K562 (cell line): ENCODE measurements at regions not wholly inside any gene's neighbourhood (a gene's known extent, or its start where the extent isn't known, plus 50 kb on each side); places are given as distances from the start of the nearest gene placed in this dataset.
A peak's percentile ranks its signal among the peaks of the same experiment; 100 is the strongest.

ENCODE experiments used
- BMI1 ChIP-seq: fragments of 150-350 bp; IDR thresholded peaks from 2 replicates; pipeline ENCODE4 v1.6.1; 2014; ENCODE audit warnings: low read length
- CBFB ChIP-seq: sonication (generic); formaldehyde crosslinking; IDR thresholded peaks from 2 replicates; pipeline ENCODE4 v1.4.0; 2020; ENCODE audit warnings: mild to moderate bottlenecking, missing genetic modification reagents
- CHD2 ChIP-seq: IDR thresholded peaks from 2 replicates; pipeline ENCODE4 v1.6.1; 2011; ENCODE audit warnings: low read depth, low read length
- CREBBP ChIP-seq: IDR thresholded peaks from one replicate; pipeline ENCODE4 v1.6.1; 2012; ENCODE audit warnings: low read depth, mild to moderate bottlenecking, control low read depth, inconsistent platforms, low read length
- HDAC2 ChIP-seq: fragments of 450-650 bp; IDR thresholded peaks from 2 replicates; pipeline ENCODE4 v1.6.1; 2016; ENCODE audit warnings: mild to moderate bottlenecking
- ILK ChIP-seq: fragments of 450-650 bp; IDR thresholded peaks from 2 replicates; pipeline ENCODE4 v1.6.1; 2016; ENCODE audit warnings: missing genetic modification characterization, low read depth, mild to moderate bottlenecking, missing compliant biosample characterization, moderate library complexity, borderline replicate concordance
- MTF1 ChIP-seq: fragments of 250-450 bp; sonication (Bioruptor Pico); IDR thresholded peaks from 2 replicates; pipeline ENCODE4 v1.9.0; 2021; ENCODE audit warnings: moderate library complexity, mild to moderate bottlenecking, inconsistent platforms, borderline replicate concordance
- PHF20 ChIP-seq: fragments of 450-650 bp; IDR thresholded peaks from 2 replicates; pipeline ENCODE4 v1.6.1; 2018; ENCODE audit not compliant: partially characterized antibody
- PML ChIP-seq: IDR thresholded peaks from 2 replicates; pipeline ENCODE4 v1.6.1; 2012; ENCODE audit warnings: low read length, inconsistent platforms
- POLR2G ChIP-seq: fragments of 200-400 bp; formaldehyde crosslinking; IDR thresholded peaks from 2 replicates; pipeline ENCODE4 v1.6.1; 2017; ENCODE audit warnings: low read depth, mild to moderate bottlenecking, antibody characterized with exemption, low read length, moderate library complexity
- ZNF57 ChIP-seq: fragments of 450-650 bp; formaldehyde crosslinking; IDR thresholded peaks from 2 replicates; pipeline ENCODE4 v1.4.0; 2020; ENCODE audit warnings: mild to moderate bottlenecking, moderate library complexity
- ZNF699 ChIP-seq: fragments of 250-450 bp; sonication (Bioruptor Pico); IDR thresholded peaks from 2 replicates; pipeline ENCODE4 v1.8.0; 2021; ENCODE audit warnings: mild to moderate bottlenecking, moderate library complexity; ENCODE audit not compliant: insufficient replicate concordance
- TF ChIP-seq, protein P1 (sequence below): fragments of 200-800 bp; sonication (Bioruptor generic); IDR thresholded peaks from 2 replicates; pipeline ENCODE4 v1.6.1; 2017; ENCODE audit warnings: missing genetic modification characterization, missing compliant biosample characterization
- TF ChIP-seq, protein P2 (sequence below): fragments of 250-450 bp; sonication (Bioruptor Pico); IDR thresholded peaks from 2 replicates; pipeline ENCODE4 v1.5.0; 2021
- TF ChIP-seq, protein P3 (sequence below), 2 experiments: fragments of 250-450 bp in 1 of 2; fragments of 450-650 bp in 1 of 2; sonication (Bioruptor Pico) in 1 of 2; IDR thresholded peaks; 2 replicates each; pipeline versions ENCODE4 v1.6.1 to v1.8.0; 2016 to 2021; ENCODE audit warnings: mild to moderate bottlenecking in 2 of 2, moderate library complexity in 2 of 2, missing compliant biosample characterization in 1 of 2, missing genetic modification characterization in 1 of 2
- TF ChIP-seq, protein P4 (sequence below): fragments of 450-650 bp; IDR thresholded peaks from one replicate; pipeline ENCODE4 v1.6.1; 2018; ENCODE audit warnings: mild to moderate bottlenecking, moderate library complexity; ENCODE audit not compliant: partially characterized antibody
- TF ChIP-seq, protein P5 (sequence below): sonication (generic); formaldehyde crosslinking; IDR thresholded peaks from 2 replicates; pipeline ENCODE4 v1.8.0; 2022; ENCODE audit warnings: mild to moderate bottlenecking, missing genetic modification reagents
- TF ChIP-seq, protein P6 (sequence below): sonication (generic); formaldehyde crosslinking; IDR thresholded peaks from 2 replicates; pipeline ENCODE4 v1.8.0; 2022; ENCODE audit warnings: mild to moderate bottlenecking, missing genetic modification reagents
- TF ChIP-seq, protein P7 (sequence below), 2 experiments: IDR thresholded peaks in 1 of 2; conservative IDR thresholded peaks in 1 of 2; 2 replicates each; pipeline ENCODE4 v1.6.1; 2016; ENCODE audit warnings: low read depth in 2 of 2, mild to moderate bottlenecking in 1 of 2, missing compliant biosample characterization in 1 of 2, missing genetic modification characterization in 1 of 2, moderate library complexity in 1 of 2

DNA sequence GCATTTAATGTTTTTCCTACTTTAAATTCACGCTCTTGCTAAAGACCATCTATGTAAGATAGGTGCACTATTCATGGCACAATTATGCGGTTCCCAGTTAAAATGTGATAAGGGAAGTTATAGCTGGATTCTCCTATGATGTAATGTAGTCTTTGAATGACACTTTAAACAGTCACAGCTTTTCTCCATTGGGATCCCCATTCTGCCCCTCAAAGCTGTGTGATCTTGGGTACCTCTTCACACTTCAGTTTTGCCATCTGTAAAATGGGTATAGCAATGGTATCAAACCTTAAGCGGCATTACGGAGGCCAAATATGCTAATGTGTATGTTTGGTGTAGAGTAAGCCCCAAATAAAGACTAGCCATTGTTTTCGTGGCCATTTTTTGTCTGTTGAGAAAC lies 64.7 kb upstream of the ZNF217 start (continued):
- TF ChIP-seq, protein P1, sequence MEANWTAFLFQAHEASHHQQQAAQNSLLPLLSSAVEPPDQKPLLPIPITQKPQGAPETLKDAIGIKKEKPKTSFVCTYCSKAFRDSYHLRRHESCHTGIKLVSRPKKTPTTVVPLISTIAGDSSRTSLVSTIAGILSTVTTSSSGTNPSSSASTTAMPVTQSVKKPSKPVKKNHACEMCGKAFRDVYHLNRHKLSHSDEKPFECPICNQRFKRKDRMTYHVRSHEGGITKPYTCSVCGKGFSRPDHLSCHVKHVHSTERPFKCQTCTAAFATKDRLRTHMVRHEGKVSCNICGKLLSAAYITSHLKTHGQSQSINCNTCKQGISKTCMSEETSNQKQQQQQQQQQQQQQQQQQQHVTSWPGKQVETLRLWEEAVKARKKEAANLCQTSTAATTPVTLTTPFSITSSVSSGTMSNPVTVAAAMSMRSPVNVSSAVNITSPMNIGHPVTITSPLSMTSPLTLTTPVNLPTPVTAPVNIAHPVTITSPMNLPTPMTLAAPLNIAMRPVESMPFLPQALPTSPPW (CRISPR knock-in tag) = no peak
- TF ChIP-seq PML (no peak), ILK (tag) (no peak), MTF1 (CRISPR knock-in tag) (no peak), CREBBP (no peak), ZNF57 (CRISPR knock-in tag) (no peak), POLR2G (no peak), CHD2 (no peak), ZNF699 (no peak), PHF20 (peak; percentile 56), HDAC2 (peak; percentile 26; the same call in 1 of the 2 replicates), CBFB (CRISPR knock-in tag) (no peak), BMI1 (no peak)
- TF ChIP-seq, protein P2, sequence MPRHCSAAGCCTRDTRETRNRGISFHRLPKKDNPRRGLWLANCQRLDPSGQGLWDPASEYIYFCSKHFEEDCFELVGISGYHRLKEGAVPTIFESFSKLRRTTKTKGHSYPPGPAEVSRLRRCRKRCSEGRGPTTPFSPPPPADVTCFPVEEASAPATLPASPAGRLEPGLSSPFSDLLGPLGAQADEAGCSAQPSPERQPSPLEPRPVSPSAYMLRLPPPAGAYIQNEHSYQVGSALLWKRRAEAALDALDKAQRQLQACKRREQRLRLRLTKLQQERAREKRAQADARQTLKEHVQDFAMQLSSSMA (CRISPR knock-in tag) = no peak
- TF ChIP-seq, protein P3, sequence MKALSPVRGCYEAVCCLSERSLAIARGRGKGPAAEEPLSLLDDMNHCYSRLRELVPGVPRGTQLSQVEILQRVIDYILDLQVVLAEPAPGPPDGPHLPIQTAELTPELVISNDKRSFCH (CRISPR knock-in tag; IDR thresholded peaks at IDR 0.05) = no peak
- TF ChIP-seq, protein P3 (tag; IDR thresholded peaks at IDR 0.05) = no peak
- TF ChIP-seq, protein P4, sequence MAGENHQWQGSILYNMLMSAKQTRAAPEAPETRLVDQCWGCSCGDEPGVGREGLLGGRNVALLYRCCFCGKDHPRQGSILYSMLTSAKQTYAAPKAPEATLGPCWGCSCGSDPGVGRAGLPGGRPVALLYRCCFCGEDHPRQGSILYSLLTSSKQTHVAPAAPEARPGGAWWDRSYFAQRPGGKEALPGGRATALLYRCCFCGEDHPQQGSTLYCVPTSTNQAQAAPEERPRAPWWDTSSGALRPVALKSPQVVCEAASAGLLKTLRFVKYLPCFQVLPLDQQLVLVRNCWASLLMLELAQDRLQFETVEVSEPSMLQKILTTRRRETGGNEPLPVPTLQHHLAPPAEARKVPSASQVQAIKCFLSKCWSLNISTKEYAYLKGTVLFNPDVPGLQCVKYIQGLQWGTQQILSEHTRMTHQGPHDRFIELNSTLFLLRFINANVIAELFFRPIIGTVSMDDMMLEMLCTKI = no peak
- TF ChIP-seq, protein P5, sequence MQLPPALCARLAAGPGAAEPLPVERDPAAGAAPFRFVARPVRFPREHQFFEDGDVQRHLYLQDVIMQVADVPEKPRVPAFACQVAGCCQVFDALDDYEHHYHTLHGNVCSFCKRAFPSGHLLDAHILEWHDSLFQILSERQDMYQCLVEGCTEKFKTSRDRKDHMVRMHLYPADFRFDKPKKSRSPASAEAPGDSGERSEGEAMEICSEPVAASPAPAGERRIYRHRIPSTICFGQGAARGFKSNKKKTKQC (CRISPR knock-in tag) = no peak
- TF ChIP-seq, protein P6, sequence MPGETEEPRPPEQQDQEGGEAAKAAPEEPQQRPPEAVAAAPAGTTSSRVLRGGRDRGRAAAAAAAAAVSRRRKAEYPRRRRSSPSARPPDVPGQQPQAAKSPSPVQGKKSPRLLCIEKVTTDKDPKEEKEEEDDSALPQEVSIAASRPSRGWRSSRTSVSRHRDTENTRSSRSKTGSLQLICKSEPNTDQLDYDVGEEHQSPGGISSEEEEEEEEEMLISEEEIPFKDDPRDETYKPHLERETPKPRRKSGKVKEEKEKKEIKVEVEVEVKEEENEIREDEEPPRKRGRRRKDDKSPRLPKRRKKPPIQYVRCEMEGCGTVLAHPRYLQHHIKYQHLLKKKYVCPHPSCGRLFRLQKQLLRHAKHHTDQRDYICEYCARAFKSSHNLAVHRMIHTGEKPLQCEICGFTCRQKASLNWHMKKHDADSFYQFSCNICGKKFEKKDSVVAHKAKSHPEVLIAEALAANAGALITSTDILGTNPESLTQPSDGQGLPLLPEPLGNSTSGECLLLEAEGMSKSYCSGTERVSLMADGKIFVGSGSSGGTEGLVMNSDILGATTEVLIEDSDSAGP = no peak
- TF ChIP-seq, protein P7, sequence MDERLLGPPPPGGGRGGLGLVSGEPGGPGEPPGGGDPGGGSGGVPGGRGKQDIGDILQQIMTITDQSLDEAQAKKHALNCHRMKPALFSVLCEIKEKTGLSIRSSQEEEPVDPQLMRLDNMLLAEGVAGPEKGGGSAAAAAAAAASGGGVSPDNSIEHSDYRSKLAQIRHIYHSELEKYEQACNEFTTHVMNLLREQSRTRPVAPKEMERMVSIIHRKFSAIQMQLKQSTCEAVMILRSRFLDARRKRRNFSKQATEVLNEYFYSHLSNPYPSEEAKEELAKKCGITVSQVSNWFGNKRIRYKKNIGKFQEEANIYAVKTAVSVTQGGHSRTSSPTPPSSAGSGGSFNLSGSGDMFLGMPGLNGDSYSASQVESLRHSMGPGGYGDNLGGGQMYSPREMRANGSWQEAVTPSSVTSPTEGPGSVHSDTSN (CRISPR knock-in tag; IDR thresholded peaks at IDR 0.05; ENCODE audit: low read depth) = no peak
- TF ChIP-seq, protein P7 (tag; conservative IDR thresholded peaks at IDR 0.05; ENCODE audit: low read depth) = no peak
